ENCODE measurements at regions not wholly inside any gene's neighbourhood (a gene's known extent, or its start where the extent isn't known, plus 50 kb on each side); places are given as distances from the start of the nearest gene placed in this dataset.
A peak's percentile ranks its signal among the peaks of the same experiment; 100 is the strongest.

- TF ChIP-seq ARID5B (CRISPR knock-in tag; IDR thresholded peaks at IDR 0.05): peak; percentile 79
- peak; percentile 97 for TF ChIP-seq AKNA (CRISPR knock-in tag; IDR thresholded peaks at IDR 0.05; ENCODE audit: borderline replicate concordance)
- TF ChIP-seq ZNF569 (CRISPR knock-in tag; IDR thresholded peaks at IDR 0.05; ENCODE audit: borderline replicate concordance): no peak
- TF ChIP-seq KAT8 (CRISPR knock-in tag; IDR thresholded peaks at IDR 0.05): peak; percentile 81
- TF ChIP-seq ZNF367 (CRISPR knock-in tag; IDR thresholded peaks at IDR 0.05; ENCODE audit: borderline replicate concordance): no peak; the same call in 1 of the 2 replicates
- no peak for TF ChIP-seq ZNF432 (CRISPR knock-in tag; IDR thresholded peaks at IDR 0.05; ENCODE audit: borderline replicate concordance)
- TF ChIP-seq NKX3-1 (CRISPR knock-in tag; IDR thresholded peaks at IDR 0.05): peak; percentile 99
- no peak for TF ChIP-seq NFE2L2 (IDR thresholded peaks at IDR 0.05; ENCODE audit: low read length)
- TF ChIP-seq ZNF761 (CRISPR knock-in tag; conservative IDR thresholded peaks at IDR 0.05): no peak
- no peak for TF ChIP-seq POLR2G (IDR thresholded peaks at IDR 0.05; ENCODE audit: low read depth, low read length)
- peak; percentile 72; the same call in 1 of the 2 replicates for TF ChIP-seq KLF12 (CRISPR knock-in tag; IDR thresholded peaks at IDR 0.05; ENCODE audit: borderline replicate concordance)
- TF ChIP-seq ASH2L (IDR thresholded peaks at IDR 0.05; ENCODE audit: insufficient read length, low read depth, low read length): no peak
- no peak for TF ChIP-seq ZNF24 (IDR thresholded peaks at IDR 0.05)
- TF ChIP-seq MAZ (IDR thresholded peaks at IDR 0.05; ENCODE audit: borderline replicate concordance, low read depth, low read length): no peak
- peak; percentile 56; the same call in 1 of the 2 replicates for TF ChIP-seq MAZ (CRISPR knock-in tag; IDR thresholded peaks at IDR 0.05; ENCODE audit: low read depth)
- TF ChIP-seq PHF5A (CRISPR knock-in tag; IDR thresholded peaks at IDR 0.05; ENCODE audit: low read depth, unreplicated experiment): no peak
- no peak for TF ChIP-seq RBM39 (IDR thresholded peaks at IDR 0.05; ENCODE audit: low read depth, low read length, poor library complexity, severe bottlenecking)
- TF ChIP-seq ZNF780A (CRISPR knock-in tag; IDR thresholded peaks at IDR 0.05): peak; percentile 69; the same call in 1 of the 2 replicates
- no peak for TF ChIP-seq GPBP1L1 (CRISPR knock-in tag; IDR thresholded peaks at IDR 0.05)
Observed at GRCh38 chr20:48523191-48523995, 304.4 kb downstream of the PREX1 start (continued).
